Head of caudate nucleus (tissue), 42 donors: ENCODE measurements at regions not wholly inside any gene's neighbourhood (a gene's known extent, or its start where the extent isn't known, plus 50 kb on each side); places are given as distances from the start of the nearest gene placed in this dataset.
"Not testable (repeated sequence)": the region's sequence is repeated elsewhere in the genome, so short reads cannot be mapped to it uniquely, and the experiment has no call there.

Experiments used
- DNase-seq, 42 donors: peaks; one replicate each; pipeline versions ENCODE4 v3.0.0 to v3.0.0-alpha.2; 2020 to 2021; ENCODE audit warnings: mixed read lengths in 7 of 42
- intact Hi-C: fragments of 100-400 bp; cut with DNase I; formaldehyde crosslinking; loops from one replicate; pipeline ENCODE4 v1.15.0; 2022

GRCh38 chr6:130535242-130535641, 169.4 kb downstream of the TMEM200A start:
- no peak for DNase-seq

GRCh38 chr6:130537447-130537846, 171.6 kb downstream of the TMEM200A start:
- no peak for DNase-seq
- intact Hi-C loops = no loop called here

More at GRCh38 chr6:130535242-130535641, 169.4 kb downstream of the TMEM200A start:
- intact Hi-C loops = no loop called here

GRCh38 chr6:130547723-130548122, 181.9 kb downstream of the TMEM200A start:
- intact Hi-C loops = no loop called here
- no peak for DNase-seq

GRCh38 chr6:130557481-130558112, 191.8 kb downstream of the TMEM200A start:
- DNase-seq = no peak
- intact Hi-C loops = no loop called here

- DNase-seq = no peak
- intact Hi-C loops = no loop called here
Observed at GRCh38 chr6:130558131-130558530, 192.3 kb downstream of the TMEM200A start.

GRCh38 chr6:130559166-130559565, 193.3 kb downstream of the TMEM200A start:
- no peak for DNase-seq

GRCh38 chr6:130560231-130560630, 194.4 kb downstream of the TMEM200A start:
- intact Hi-C loops = no loop called here
- no peak for DNase-seq

More at GRCh38 chr6:130559166-130559565, 193.3 kb downstream of the TMEM200A start:
- intact Hi-C loops = no loop called here

GRCh38 chr6:130561159-130561558, 195.3 kb downstream of the TMEM200A start:
- intact Hi-C loops, DNase-seq: not testable (repeated sequence)

GRCh38 chr6:130565696-130566095, 199.9 kb downstream of the TMEM200A start:
- intact Hi-C loops = no loop called here
- DNase-seq = no peak

- intact Hi-C loops = no loop called here
- DNase-seq = no peak
Observed at GRCh38 chr6:130574146-130574545, 208.3 kb downstream of the TMEM200A start.

- intact Hi-C loops = no loop called here
- no peak for DNase-seq
Observed at GRCh38 chr6:130575557-130575956, 209.7 kb downstream of the TMEM200A start.

- DNase-seq = no peak
- intact Hi-C loops = no loop called here
Observed at GRCh38 chr6:130575971-130576370, 210.2 kb downstream of the TMEM200A start.

- intact Hi-C loops = no loop called here
- no peak for DNase-seq
Observed at GRCh38 chr6:130577178-130577919, 211.5 kb downstream of the TMEM200A start.

GRCh38 chr6:130578713-130579112, 212.9 kb downstream of the TMEM200A start:
- intact Hi-C loops = no loop called here
- DNase-seq = no peak

GRCh38 chr6:130583268-130583667, 217.5 kb downstream of the TMEM200A start:
- DNase-seq = no peak
- intact Hi-C loops = no loop called here

GRCh38 chr6:130585587-130585986, 219.8 kb downstream of the TMEM200A start:
- no peak for DNase-seq
- intact Hi-C loops = no loop called here

GRCh38 chr6:130587778-130588520, 222.1 kb downstream of the TMEM200A start:
- no peak for DNase-seq
- intact Hi-C loops = no loop called here

GRCh38 chr6:130593200-130593599, 227.4 kb downstream of the TMEM200A start:
- intact Hi-C loops = no loop called here
- DNase-seq = no peak

GRCh38 chr6:130593948-130594347, 228.1 kb downstream of the TMEM200A start:
- intact Hi-C loops = no loop called here
- no peak for DNase-seq
